Hematopoietic multipotent progenitor cell treated with erythropoietin and hydrocortisone succinate and interleukin-3 and kit ligand, for 4 days (in vitro differentiated cells): ENCODE measurements at regions not wholly inside any gene's neighbourhood (a gene's known extent, or its start where the extent isn't known, plus 50 kb on each side); places are given as distances from the start of the nearest gene placed in this dataset.

ENCODE experiments used
- DNase-seq: peaks from one replicate; pipeline ENCODE4 v3.0.0-alpha.2; 2015

- no peak for DNase-seq
Observed at GRCh38 chr5:31137676-31138075, 55.8 kb upstream of the CDH6 start.

DNA sequence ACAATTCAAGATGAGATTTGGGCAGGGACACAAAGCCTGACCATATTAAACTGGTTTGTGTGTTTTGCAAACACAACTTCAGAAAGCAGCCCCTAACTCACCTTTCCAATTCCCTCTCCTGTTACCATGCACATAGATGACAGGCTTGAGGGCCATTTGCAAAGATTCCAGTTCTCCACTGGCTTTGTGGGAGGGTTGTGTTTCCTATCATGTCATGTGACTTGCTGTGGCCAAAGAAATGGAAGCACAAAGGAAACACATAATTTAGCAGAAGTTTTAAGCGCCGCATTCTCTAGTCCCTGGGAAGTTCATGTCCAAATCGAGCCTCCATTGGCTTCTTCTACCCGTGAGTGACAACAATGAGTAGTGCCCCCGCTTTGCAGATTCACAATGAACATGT is 57.9 kb upstream of the CDH6 start:
- DNase-seq, result no peak

DNA sequence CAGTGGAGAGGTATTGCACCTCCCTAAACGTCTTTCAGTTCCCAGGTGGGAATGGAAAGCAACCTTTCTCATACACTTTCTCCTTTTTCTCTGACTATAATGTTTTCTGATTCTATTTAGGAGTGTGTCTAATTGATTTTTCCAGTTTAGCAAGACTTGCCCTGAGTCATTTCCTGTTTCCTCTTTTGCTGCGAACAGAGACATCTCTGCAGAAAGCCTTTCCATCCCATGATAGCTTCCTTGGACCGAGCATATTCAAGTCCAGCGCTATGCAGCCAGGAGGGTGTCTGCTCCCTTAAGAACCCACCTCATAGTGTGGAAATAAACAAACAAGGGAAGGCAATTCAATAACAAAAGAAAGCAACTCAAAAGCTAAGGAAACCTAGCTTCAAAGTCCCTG is 60.0 kb upstream of the CDH6 start:
- peak; percentile 44 for DNase-seq

- no peak for DNase-seq
Observed at GRCh38 chr5:31131381-31131891, 62.0 kb upstream of the CDH6 start.

GRCh38 chr5:31130676-31131075 is 62.8 kb upstream of the CDH6 start:
- DNase-seq, result no peak

GRCh38 chr5:31124651-31125305 is 68.7 kb upstream of the CDH6 start:
- peak; percentile 55 for DNase-seq

GRCh38 chr5:31124026-31124425 is 69.5 kb upstream of the CDH6 start:
- no peak for DNase-seq

GRCh38 chr5:31122998-31123951 is 70.2 kb upstream of the CDH6 start:
- DNase-seq, result no peak

DNA sequence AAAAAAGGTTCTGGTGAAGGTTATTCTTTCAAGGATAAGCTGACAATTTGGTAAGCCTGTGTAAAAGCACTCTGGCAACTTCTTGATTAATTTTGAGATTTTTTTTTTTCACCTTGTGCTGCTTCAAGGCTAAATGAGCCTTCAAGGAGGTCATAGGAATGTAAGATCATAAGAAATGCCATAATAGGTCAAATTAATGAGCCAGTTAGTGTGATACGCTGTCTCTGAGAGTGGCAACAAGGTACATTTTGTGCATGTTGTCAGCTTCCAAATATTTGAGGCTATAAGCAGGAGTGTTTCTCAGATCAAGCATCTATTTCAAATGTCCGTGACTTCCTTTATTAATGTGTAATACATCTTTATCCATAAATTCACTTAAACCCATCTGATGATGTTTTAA is 72.3 kb upstream of the CDH6 start:
- no peak for DNase-seq

DNA sequence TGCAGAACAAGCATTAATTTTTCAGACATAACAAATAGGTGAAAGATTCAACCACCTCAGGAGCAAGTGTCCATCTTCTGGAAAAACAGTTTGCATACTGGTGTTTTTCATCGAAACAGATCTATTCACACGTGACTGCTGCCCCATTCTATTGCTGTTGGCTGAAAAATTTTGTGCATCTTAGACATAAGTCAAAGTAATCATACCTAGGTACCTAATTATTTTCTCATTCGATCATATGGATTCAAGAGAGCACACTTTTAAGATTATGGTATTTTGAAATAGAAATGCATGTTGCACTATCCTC is 72.9 kb upstream of the CDH6 start:
- DNase-seq, result no peak

DNA sequence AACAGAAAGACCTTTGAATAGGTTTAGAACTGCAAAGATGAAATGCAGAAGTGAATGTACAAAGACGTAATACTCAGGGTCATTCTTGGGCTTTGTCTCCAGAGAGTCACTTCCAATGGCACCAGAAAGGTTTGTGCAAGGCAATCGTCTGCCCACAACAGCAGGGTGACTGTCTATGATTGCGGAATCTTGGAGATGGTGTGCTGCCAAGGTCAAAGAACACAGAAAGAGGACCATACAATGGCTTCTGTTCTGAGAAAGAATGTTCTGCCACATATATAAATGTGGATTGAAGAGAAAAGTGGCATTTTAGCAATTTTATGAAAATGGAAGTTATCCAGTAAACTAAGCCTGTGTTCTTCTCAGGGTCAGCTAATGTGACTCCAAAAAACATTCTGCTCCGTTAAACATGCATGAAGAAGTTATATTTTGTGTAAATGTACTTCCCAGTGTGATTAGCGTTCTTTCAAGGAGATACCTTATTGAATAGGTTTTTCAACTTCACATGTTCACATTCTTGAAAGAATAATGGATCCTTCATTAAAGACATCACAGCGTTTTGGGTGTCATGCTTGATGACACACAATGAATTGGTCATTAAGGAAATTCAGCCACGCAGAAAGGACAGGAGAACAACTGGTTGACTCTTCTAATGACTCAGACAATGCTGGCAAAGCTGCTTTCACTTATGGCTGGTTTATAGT is 73.4 kb upstream of the CDH6 start:
- DNase-seq, result no peak

GRCh38 chr5:31116466-31117031 is 76.9 kb upstream of the CDH6 start:
- DNase-seq, result no peak

DNA sequence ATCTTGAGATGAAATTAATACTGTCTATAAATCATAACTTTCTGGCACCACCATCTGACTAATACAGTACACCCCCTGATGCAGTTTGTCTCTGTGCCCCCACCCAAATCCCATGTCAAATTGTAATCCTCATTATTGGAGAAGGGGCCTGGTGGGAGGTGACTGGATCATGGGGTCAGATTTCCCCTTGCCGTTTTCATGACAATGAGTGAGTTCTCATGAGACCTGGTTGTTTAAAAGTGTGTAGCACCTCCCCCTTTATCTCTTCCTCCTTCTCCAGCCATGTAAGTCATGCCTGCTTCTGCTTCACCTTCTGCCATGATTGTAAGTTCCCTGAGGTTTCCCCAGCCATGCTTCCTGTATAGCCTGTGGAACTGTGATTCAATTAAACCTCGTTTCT is 78.7 kb upstream of the CDH6 start:
- DNase-seq, result no peak

DNA sequence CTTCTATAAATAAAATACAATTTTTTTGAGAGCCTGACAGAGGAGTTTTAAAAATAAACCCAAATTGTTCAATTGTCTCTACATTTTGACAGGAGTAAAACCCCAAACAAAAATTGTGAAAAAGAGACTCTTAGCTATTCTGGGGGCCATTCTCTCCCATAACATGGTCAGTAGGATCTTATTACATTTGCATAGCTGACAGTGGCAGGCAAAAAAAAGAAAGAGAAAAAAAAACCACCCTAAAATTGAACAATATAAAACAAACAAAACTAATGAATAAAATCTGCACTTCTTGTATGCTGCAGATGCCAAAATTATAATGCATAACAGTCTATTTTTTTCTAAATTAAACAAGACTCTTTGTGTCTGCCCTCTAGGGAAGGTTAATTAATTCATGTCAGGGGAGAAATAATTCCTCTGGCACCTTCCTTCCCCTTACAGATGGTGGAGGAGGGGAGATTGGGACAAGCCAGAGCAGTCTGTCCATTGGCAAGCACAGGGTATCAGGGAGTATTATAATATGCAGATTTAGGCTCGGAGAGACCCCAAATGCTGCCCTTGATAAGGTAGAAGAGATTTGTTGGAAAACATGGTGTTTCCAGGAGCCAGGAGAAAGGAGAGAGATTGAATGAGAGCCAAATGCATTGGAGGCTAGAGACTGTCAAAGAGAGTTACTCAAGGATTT is 79.7 kb upstream of the CDH6 start:
- DNase-seq, result no peak

DNA sequence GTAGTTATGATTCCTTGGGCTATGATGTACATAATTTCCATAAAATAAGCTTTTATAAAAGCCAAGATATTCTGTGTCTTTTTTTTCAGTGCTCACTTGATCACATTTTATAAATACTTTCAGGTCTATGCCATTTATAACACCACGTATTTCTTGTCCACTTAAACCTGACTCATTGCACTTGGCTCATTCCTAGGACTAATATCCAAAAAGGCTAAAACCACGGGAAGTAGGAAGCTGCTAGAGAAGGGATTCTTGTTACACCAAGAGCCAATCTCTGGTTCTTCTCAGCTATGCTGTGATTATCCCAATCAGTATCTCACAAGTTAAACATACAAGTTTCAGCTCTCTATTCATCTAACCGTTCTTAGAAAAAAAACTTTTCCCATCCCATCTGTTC is 80.4 kb upstream of the CDH6 start:
- no peak for DNase-seq

DNA sequence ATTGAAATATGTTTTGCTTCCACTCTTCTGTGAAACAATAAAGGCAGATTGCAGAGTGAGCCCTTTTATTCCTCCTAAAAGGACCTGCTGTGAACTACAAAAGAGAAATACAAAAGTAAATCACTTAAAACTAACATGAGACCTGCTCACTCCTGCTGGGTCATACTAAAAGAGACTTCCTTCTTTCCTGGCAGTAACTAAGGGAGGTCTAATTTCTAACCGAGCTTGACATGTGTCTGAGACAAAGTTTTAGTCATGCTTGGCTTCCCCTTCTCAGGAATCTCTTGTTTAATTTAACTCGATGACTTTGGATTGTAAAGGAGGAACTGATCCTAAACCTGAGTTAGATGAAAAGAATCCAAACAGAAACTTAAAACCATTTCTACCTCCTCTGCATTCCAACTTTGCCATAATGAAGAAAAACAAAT is 86.4 kb upstream of the CDH6 start:
- DNase-seq, result no peak

GRCh38 chr5:31106691-31107090 is 86.8 kb upstream of the CDH6 start:
- no peak for DNase-seq

- no peak for DNase-seq
Observed at GRCh38 chr5:31106278-31106677, 87.2 kb upstream of the CDH6 start.

DNA sequence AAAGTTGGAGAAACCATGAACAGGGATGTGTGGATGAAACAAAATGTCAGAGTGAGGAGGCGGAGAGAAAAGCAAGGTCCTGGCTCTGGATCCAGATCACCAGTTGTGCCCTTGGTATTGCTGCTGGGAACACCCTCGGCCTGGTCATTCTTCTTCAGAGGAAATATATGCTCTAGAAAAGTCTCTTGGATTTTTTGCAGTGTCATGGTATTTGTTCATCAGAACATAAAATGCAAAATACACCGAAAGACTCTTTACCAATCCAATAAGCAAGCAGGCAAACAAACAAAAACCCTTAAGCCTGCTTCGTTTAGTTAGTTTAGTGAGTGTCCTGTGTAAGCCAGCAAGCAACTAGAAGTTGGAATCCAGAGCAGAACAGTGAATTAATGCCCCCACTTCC is 88.7 kb upstream of the CDH6 start:
- no peak for DNase-seq

DNA sequence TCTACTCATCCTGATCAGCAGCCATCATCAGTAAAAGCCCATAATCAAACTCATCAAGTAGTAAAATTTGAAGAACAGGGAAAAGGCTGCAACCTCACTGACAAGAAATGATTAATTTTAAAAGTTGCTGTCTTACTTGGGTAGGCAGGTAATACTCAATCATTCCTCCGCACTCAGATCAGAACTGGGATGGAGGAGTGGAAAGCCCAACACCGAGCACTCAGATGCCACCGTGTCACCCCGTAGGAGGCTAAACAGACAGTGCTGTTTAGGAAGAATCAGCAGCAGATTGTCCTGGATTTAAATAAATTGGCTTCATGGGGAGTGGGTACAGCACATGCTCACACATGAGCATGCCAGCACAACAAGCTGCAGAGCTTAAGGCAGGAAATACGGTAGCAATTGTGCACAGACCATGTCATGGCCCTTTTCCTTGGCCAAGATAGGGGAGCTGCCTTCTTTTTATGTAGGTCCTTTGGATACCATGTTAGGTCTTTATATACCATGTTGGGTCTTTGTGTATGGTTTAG is 92.6 kb upstream of the CDH6 start:
- no peak for DNase-seq

DNA sequence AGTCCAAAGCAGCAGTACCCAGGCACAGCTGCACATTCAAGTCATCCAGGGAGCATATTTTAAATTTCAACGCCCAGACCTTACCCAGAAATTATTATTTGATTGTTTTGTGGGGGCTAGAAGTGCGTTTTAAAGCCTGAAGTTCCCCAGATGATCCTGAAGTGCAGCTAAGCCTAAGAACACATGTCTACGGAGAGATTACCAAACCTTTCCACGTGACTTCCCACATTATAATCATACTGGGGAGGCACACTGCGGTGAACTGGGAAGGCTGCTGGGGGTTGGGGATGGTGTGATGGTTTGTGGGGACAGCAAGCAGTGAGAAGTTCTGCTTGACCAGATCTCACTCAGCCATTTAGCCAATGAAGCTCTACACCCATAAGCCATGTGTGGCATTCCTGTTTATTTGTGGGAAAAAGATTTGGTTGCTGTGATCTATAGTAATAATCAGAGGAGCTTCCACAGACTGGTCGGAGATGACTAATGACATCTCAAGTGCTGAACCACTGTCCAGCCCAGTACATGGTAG is 93.4 kb upstream of the CDH6 start:
- no peak for DNase-seq

- no peak for DNase-seq
Observed at GRCh38 chr5:31098811-31099210, 94.7 kb upstream of the CDH6 start.
